GM19240 (cell line): ENCODE measurements at regions not wholly inside any gene's neighbourhood (a gene's known extent, or its start where the extent isn't known, plus 50 kb on each side); places are given as distances from the start of the nearest gene placed in this dataset.
"Not testable (repeated sequence)": the region's sequence is repeated elsewhere in the genome, so short reads cannot be mapped to it uniquely, and the experiment has no call there.

Source experiments
- DNase-seq: peaks from one replicate; pipeline ENCODE4 v3.0.0; 2011; ENCODE audit warnings: low spot score; ENCODE audit not compliant: insufficient read length

DNA sequence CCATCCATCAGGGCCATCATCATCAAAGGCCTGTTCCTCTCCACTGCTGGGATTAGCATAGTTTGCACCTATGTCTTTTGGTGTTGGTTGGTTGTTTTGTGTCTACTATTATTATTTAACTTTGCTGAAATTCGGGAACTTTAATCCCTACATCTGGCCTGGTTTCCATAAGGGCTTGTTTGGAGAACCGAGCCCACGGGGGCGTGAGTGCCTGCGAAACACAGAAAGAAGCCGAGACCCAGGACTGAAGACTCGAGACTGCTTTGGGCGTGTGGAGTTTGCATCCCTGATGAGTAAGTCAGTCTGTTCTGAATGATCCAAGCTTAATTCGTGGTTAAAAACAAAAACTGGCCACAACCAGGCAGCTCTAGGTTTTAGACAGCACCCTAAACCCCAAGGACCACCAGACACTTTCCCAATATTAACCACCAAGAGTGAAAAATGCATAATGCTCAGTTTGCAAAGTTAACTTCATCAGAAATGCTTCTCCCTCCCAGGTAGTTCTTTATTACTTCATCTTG is 195.6 kb downstream of the BCL2L11 start:
- not testable (repeated sequence) for DNase-seq

DNA sequence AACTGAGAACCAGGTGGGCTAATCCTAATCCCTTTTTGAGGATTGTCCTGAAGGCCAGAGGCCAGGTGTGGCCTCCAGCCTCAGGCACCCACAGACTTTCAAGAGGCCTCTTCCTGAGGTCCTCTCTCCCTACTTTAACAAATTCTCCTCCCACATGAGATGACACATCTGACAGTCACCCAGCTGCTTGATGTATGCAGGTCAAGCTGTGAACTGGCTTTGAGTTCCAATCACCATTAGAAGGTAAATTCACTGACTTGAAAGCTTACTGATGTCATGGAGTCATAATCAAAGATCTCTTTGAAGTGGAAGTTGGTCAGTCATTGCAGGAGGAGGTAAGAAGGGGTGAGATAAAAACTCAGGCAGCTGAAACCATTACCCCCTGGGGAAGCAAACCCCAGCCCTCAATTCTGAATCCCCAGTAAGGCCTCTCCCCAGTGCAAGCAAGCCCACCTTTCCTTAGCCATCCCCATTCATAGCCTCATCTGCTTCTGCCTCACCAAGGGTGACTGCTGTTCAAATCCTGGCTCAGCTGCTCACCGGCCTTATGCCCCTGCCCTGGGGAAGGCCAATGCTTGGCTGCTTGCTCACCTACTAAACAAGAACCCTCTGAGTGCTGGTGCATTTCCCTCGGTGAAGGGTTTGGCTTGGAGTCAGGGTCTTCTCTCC is 196.3 kb downstream of the BCL2L11 start:
- DNase-seq: not testable (repeated sequence)

DNA sequence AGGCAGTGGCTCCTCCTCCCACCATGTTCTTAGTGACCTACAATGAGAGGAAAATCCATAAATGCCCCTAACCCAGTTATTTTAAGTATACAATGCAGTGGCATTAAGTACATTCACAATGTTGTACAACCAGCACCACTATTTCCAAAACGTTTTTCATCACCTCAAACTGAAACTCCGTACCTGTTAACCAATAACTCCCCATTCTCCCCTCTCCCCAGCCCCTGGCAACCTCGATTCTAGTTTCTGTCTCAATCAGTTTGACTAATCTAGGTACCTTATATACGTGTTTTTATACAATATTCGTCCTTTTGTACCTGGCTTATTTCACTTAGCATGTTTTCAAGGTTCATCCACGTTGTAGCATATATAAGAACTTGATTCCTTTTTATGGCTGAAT is 198.8 kb downstream of the BCL2L11 start:
- not testable (repeated sequence) for DNase-seq

DNA sequence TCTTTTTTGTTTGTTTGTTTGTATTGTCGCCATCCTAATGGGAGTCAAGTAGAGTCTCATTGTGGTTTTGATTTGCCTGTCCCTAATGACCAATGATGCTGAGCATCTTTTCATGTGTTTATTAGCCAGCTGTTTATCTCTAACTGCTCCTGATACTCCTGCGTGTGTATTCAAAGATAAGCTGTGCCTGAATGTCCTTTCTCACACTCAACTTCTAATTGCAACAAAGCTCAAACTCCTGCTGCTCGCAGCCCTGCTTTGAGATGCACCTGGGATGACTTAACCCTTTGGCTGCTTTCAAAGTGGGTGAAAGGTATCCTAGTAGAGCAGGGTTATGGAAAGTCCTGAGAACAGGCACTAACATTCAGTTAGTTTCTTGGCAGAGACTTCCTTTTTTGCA is 199.6 kb downstream of the BCL2L11 start:
- DNase-seq: not testable (repeated sequence)

DNA sequence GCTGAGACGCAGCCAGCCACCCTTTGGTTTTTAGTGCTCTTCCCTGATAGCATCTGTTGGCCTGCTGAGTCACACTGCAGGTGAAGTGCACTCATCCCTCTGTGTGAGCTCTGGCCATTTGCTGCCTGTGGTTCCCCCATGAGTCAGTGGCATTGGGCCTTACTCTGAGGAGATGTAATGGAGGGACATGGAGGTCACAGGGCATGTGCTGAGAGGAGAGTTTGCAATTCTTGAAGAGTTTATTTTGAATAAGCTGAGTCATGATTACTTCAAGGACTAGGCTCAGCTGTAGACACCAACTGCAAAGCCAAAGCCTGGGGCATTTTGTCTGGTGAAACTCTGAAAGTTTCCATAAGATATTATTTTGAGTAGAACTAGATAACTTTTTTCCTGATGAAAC is 200.3 kb downstream of the BCL2L11 start:
- not testable (repeated sequence) for DNase-seq

DNA sequence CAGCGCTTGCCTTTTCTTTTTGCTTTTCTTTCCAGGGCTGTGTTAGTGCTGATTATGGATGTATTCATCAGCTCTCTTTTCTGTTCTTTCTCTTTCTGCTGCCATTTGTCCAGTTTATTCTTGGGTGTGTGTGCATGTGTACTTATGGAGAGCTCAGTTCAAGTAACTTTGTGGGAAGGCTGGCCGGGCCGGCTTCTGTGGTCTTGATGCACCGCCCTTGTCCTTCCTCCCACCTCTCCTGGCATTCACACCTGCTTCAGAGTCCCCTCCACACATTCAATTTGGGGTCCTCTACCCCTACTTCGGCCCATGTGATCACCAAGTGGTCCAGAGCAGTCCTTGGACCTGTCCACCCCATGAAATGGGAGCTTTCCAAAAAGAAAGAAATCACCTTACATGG is 202.7 kb downstream of the BCL2L11 start:
- DNase-seq: not testable (repeated sequence)

DNA sequence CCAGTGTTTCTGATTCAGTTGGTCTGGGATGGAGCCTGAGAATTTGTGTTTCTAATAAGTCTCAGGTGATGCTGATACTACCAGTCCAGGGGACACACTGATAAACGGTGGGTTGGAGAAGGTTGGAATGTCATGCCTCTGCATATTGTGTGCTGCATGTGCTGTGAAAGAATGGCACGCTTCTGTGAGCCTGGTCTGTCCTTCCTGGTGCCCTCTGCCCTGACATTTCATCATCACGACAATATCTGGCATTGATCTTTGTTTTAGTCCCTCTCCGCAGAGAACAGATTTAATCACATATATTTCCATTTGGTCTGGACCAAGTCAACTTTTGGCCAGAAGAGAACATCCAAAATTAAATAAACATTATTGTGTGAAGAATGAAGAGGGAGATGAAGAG is 207.0 kb downstream of the BCL2L11 start:
- DNase-seq: not testable (repeated sequence)

DNA sequence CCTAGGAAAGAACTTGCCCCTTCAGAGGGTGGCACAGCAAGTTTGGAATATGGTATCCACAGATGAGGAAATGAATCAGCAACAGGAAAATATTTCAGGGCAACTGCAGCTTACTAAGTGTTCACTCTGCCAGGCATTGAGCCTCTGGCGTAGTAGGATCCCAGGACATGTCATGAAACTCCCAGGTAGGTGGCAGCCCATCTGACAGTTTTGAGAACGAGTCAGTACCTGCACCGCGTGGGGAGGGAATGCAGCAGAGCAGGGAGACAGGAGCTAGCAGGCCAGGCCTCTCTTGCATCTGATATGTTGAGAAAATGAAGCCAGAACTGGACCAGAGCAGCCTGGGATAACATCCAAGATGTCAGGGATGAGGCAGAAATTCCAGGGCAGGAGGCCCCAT is 208.6 kb downstream of the BCL2L11 start:
- DNase-seq: not testable (repeated sequence)

DNA sequence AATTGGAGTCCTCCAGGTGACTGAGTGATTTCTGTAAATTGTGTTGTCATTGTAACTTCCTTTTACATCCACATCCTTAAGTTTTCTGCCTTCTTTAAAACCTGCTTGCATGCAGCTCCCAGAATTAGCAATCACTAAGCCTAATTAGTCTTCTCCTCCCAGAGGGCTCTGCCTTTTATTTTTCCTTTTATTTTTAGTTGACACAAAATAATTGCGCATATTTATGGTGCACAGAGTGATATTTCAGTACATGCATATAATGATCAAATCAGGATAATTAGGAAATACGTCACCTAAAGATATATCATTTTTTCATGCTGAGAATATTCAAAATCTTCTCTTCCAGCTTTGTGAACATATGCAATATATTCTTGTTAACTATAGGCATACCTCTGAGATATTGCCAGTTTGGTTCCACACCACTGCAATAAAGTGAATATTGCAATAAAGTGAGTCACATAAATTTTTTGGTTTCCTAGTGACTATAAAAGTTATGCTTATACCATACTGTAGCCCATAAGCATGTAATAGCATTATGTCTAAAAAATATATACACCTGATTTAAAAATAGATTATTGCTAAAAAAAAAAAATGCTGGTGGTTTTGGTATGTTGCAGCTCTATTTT is 210.5 kb downstream of the BCL2L11 start:
- DNase-seq: not testable (repeated sequence)

DNA sequence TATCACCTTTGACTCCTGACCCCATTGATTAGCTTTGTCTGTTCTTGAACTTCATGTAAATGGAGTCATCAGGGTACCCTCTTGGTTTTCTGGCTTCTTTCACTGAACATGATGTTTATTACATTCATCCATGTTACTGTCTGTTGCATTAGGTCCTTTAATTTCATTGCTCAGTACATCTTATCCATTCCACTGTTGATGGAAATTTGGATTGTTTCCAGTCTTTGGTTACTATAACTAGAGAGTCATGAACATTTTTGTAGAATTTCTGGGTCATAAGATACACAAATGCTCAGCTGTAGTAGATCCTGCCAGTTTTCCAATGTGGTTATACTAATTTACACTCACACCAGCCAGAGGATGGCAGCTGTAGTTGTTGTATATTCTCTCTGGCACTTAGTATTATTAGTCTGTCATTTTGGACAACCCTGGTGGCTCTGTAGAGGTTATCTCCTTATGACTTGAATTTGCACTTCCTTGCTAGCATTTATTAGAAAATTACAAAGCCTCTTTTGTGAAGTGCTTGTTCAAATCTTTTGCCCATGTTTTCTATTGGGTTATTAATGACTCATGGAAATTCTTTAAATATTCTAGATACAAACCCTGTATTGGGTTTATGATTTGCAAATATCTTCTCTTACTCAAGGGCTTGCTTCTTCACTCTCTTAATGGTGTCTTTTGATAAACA is 214.7 kb downstream of the BCL2L11 start:
- not testable (repeated sequence) for DNase-seq

DNA sequence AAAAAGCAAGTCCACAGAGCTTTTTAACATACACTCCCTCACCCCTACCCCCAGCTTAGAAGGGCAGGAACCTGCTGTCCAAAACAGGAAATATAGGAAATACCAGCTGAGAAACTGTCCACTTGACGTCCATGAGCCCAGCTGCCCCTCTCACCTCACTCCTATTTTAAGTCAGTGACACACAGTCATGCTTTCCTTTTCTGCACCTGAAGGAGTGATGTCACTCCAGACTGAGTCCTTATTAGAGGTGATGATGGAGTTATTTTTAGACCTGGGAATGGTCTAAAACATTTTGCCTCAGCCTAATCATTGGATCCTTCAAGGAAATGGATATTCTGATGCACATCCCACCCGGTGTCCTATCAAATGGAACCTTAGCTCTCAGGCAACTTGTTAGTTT is 217.8 kb downstream of the BCL2L11 start:
- not testable (repeated sequence) for DNase-seq

DNA sequence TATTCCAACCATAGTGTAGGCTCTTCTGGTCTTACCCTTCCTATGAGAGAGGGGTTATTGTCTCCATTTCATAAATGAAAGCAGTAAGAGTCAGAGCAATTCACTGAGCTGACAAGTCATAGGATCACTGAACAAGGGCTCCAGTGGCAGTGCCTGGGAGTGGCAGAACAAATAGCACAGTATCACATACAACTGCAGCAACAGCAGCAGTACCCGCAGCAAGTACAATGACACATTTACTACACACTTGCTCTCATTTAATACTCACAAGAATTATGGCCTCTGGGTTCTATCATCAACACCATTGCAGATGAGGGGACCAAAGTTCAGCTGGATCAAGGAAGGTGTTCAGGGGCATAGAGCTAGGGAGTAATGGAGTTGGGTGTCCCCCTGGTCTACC is 218.8 kb downstream of the BCL2L11 start:
- not testable (repeated sequence) for DNase-seq

DNA sequence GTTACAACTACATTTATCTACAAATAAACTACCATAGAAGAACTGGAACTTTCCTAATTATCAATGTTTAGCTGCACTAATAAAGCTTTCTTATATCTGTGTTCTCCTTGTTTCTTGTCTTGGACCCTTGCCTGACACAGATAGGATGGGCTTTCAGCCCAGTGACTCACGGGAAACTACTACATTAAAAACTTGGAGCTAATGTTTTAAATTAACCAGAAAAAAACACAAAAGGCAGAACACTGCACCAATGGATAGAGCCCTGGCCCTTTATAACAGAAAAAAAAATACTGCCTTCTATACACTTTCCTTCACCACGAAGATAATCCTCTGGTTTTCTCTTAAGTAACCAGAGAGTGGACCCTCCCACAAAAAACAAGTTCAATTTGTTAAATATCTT is 223.9 kb downstream of the BCL2L11 start:
- DNase-seq: not testable (repeated sequence)

DNA sequence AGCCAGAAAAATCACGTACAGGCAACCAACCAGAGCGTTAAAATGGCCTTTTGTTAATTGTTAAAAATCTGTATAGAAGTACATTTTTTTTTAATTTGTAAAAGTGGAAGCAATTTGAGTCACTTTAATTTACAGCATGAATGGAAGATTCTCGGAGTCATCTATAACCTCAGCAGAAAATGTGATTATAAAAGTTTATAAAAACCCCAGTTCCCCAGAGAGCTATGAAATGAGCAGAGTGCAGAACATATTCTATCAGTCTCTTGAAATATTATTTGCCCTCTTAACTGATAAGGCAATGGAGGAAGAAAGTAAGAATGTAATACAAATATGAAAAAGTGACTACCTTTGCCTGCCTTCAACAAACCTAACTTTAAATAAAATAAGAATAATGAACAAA is 224.7 kb downstream of the BCL2L11 start:
- not testable (repeated sequence) for DNase-seq

DNA sequence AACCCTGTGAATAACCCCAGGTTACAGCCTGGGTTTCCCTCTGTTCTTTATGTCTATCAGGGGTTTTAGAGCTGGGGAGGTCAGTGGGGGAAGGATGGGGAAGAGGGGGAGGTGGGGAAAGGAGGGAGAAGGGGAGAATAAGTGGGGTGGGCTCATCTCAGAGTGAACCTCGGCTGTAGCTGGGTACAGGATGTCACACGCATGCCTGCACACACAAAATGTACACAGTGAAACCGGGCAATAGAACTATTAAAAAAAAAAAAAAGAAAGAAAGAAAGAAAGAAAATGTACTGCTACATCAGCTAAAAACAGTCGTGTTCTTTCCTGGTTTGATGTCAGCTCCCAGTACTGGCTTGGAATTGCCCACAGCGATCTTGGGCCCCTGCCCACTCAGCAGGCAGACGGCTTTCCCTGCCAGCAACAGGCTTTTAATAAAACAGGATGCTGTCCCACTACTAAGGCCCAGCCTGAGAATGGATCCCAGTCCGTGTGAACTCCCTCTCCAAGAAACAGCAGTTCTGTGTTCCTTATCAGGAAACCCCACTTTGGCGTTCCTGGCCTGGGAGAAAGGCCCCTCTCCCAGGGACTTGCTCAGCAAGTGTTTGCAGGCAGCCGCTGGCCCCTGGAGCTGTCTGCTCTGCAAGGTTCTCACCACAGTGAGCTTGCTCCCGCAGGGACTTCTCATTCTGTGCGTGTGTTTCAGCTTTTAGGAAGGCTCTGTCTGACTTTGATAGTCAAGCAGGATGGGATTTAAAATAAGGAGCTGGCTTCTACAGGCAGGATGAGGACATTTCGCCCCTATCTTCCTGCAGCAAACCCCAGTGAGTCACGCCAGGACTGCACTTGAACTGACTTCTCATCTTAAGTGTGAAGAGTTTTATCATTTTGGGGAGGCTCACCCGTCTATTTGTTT is 225.6 kb downstream of the BCL2L11 start:
- not testable (repeated sequence) for DNase-seq

DNA sequence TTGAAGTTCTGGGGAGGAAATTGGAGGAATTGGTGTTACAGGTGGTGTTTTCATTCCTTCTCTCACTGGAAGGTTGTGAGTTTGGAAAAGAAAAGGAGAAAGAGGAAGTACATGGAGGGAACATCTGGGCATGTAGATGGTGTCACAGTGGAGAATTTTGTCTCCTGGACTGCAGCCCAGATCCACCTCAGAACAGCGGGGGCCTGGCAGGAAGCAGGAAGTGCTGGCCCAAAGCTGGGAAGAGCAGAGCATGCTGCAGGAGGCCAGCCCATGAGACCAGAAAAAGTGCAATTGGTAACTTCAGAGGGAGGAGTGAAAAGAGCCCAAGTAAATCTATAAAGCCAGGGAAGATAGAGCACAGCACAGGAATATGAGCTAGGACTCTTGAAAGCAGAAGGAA is 227.0 kb downstream of the BCL2L11 start:
- not testable (repeated sequence) for DNase-seq

DNA sequence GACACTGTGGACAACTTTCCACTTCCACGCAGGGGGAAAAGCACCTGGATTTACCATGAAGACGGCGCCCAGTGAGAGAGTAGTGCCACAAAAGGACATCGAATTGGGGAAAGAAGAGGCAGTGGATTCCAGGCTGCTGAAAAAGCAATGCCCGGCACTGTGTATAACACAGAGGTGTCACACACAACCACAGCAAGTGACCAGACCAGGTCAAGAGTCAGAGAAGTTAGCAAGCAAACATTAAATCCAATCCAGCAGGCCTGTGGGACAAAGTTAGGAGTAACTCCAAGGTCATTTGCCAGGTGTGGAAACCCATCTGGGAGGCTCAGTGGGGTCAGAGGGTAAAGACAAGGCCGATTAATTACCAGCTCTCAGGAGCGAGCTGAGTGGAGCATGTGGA is 227.6 kb downstream of the BCL2L11 start:
- DNase-seq: not testable (repeated sequence)

DNA sequence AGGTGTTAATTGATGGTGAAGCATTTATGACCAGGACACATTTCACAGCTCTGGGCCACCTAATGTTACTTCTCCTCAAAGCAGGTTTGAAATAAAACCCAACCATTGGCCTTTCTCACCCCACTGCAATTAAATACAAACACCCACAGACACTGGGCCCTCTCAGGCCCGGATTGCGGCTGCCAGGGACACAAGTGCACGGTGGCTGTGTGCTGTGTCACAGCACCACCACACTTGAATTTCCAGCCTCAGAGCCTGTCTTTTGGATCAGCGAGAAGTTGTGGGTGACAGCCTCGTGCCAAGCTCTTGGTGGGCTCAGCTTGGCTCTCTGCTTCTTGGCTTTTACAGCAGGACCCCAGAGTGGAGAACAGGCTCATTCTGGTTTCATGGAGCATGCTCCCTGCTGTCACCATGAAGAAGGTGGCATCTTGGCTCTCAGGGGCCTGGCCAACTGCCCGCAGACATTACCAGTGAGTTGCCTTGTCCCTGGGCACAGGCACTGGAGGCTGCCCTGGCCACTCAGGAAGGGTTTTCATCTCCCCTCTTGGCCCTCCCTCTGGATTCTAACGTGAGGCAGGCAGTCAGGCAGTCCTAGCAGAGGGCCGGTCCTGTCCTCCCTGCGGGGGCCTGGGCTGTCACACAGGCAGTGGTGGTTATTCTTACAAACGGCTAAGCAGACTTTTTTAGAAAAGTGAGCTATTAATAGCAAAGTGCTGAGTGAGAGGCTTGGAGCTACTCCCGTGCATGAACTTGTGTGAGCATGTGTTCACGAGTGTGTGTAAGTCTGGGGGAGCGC is 234.5 kb downstream of the BCL2L11 start:
- DNase-seq: not testable (repeated sequence)

DNA sequence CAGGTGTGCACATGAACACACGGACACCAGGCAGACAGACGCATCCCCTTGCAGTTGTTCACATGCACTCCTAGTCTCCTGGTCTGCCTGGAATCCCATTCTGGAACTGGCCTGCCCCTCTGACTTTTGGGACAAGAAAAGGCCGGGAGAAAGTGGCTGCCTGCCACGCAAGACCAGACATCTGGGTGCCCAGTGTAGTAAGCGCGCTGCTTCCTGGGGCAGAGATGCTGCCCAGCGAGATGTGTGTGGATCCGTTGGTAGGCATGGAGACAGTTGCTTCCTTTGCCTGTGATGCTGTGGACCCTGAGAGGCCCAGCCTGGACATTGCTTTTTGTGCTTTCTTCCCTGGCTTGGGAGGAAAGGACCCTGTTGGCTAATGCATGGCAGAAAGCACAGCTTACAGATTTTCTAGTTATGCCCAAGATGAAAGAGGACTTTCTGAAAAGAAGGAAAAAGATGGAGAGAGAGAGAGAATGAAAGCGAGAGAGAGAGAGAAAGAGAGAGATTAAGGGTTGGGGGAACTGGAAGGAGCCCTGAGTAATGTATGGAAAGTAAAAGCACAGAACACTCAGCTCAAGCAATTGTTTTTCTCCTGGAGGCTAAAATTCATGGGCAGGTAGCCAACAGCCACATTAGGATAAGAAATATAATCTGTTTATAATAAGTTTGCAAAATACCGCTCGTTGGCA is 235.3 kb downstream of the BCL2L11 start:
- not testable (repeated sequence) for DNase-seq
